Psoas muscle (tissue), 7 donors: ENCODE measurements at regions not wholly inside any gene's neighbourhood (a gene's known extent, or its start where the extent isn't known, plus 50 kb on each side); places are given as distances from the start of the nearest gene placed in this dataset.

Experiments
- ATAC-seq, 4 donors: fragments of 200-7000 bp; cut with Tn5 transposase; one replicate each; pipeline ENCODE4 v1.9.1; 2020; ENCODE audit warnings: moderate library complexity in 3 of 4, mild to moderate bottlenecking in 2 of 4
- DNase-seq, 2 donors: peaks; one replicate each; pipeline ENCODE4 v3.0.0-alpha.2; 2020
- H3K27ac ChIP-seq: fragments of 200-600 bp; one replicate; pipeline ENCODE4 v1.8.0; 2022
- H3K27me3 ChIP-seq, 3 donors: fragments of 200-600 bp in 1 of 3; one replicate each; pipeline versions ENCODE4 v1.6.1 to v1.8.0; 2013 to 2022; ENCODE audit warnings: low read length in 2 of 3, mild to moderate bottlenecking in 2 of 3, moderate library complexity in 1 of 3; ENCODE audit not compliant: insufficient read depth in 3 of 3
- H3K36me3 ChIP-seq, 2 donors: fragments of 200-600 bp in 1 of 2; one replicate each; pipeline versions ENCODE4 v1.6.1 to v1.8.0; 2013 to 2022; ENCODE audit warnings: low read depth in 1 of 2, mild to moderate bottlenecking in 1 of 2, moderate library complexity in 1 of 2; ENCODE audit not compliant: insufficient read depth in 1 of 2
- H3K4me1 ChIP-seq: fragments of 200-600 bp; one replicate; pipeline ENCODE4 v1.8.0; 2022
- H3K4me3 ChIP-seq: fragments of 200-600 bp; one replicate; pipeline ENCODE4 v1.8.0; 2022; ENCODE audit warnings: mild to moderate bottlenecking
- H3K9me3 ChIP-seq: fragments of 200-600 bp; one replicate; pipeline ENCODE4 v1.8.0; 2022
- CTCF ChIP-seq: fragments of 200-600 bp; IDR thresholded peaks from one replicate; pipeline ENCODE4 v1.8.0; 2022; ENCODE audit warnings: antibody characterized with exemption
- WGBS, 3 donors: extraction: QIAGEN DNeasy Blood & Tissue Kit; methylation state at CpG; one replicate each; pipeline versions ENCODE4 v1.1.6 to v1.1.7; 2013; 5-methylcytosine and 5-hydroxymethylcytosine counted together
- intact Hi-C, 2 donors: fragments of 100-400 bp; cut with DNase I; formaldehyde crosslinking; loops; one replicate each; pipeline versions ENCODE4 v1.11.0 to v1.14.2; 2022
- donor health status: healthy with polysubstance abuse.
- donor health status: DM: no; HTN: no; CAD: no; lungs with moderate emphysema.
- donor health status: Bipolar disorder and iron deficiency.
- donor health status: healthy.
- donor health status: DM: yes; HTN: yes; CAD: no.
- donor health status: DM: no; HTN: no; CAD: no.
- donor health status: DM: yes; HTN: yes; CAD: no.

GRCh38 chr13:78084401-78084800, 165.8 kb upstream of the EDNRB start:
- Histone ChIP-seq H3K4me3 (no peak overlapping the region), H3K4me1 (no peaks in the 10 kb centered on the region), H3K27ac (no peak overlapping the region), H3K27me3 (no peaks in the 10 kb centered on the region), H3K9me3 (peaks cover 8% of the 10 kb centered on the region), H3K36me3 (no peaks in the 10 kb centered on the region)
- ATAC-seq = no peak
- TF ChIP-seq CTCF = no peak
- DNase-seq = no peak
- WGBS, 3 donors = 63 to 77% (median 69%) methylated on average over 1 of the region's 1 CpG
- intact Hi-C loops = no loop called here

- ATAC-seq = no peak
- Histone ChIP-seq H3K36me3 (no peaks in the 10 kb centered on the region), H3K27ac (no peak overlapping the region), H3K27me3 (no peaks in the 10 kb centered on the region), H3K9me3 (peaks cover 8% of the 10 kb centered on the region), H3K4me3 (no peak overlapping the region), H3K4me1 (no peaks in the 10 kb centered on the region)
- no peak for DNase-seq
- TF ChIP-seq CTCF = no peak
- intact Hi-C loops = no loop called here
- 63 to 65% (median 63%) methylated on average over 3 of the region's 3 CpGs for WGBS, 3 donors
Measured at GRCh38 chr13:78078168-78078567, 159.5 kb upstream of the EDNRB start.

GRCh38 chr13:78067290-78067689, 148.7 kb upstream of the EDNRB start:
- no peaks in the 10 kb centered on the region for H3K4me1 ChIP-seq
- intact Hi-C loops = no loop called here
- TF ChIP-seq CTCF = no peak
- ATAC-seq (no peak), DNase-seq (no peak)
- no peak overlapping the region for H3K27ac ChIP-seq
- no peaks in the 10 kb centered on the region for H3K9me3 ChIP-seq
- no peaks in the 10 kb centered on the region for H3K27me3 ChIP-seq
- WGBS, 3 donors = 85 to 96% (median 90%) methylated on average over 1 of the region's 1 CpG
- no peaks in the 10 kb centered on the region for H3K36me3 ChIP-seq
- H3K4me3 ChIP-seq = no peak overlapping the region

GRCh38 chr13:78065141-78065540, 146.5 kb upstream of the EDNRB start:
- no peaks in the 10 kb centered on the region for H3K4me1 ChIP-seq
- ATAC-seq (no peak), DNase-seq (no peak)
- intact Hi-C loops = no loop called here
- H3K27me3 ChIP-seq = no peaks in the 10 kb centered on the region
- H3K27ac ChIP-seq = no peak overlapping the region
- no peaks in the 10 kb centered on the region for H3K9me3 ChIP-seq
- no peaks in the 10 kb centered on the region for H3K36me3 ChIP-seq
- no peak for TF ChIP-seq CTCF
- 76 to 78% (median 78%) methylated on average over 3 of the region's 3 CpGs for WGBS, 3 donors
- H3K4me3 ChIP-seq = no peak overlapping the region

GRCh38 chr13:78061806-78062205, 143.2 kb upstream of the EDNRB start:
- no peaks in the 10 kb centered on the region for H3K9me3 ChIP-seq
- H3K27ac ChIP-seq = no peak overlapping the region
- TF ChIP-seq CTCF = no peak
- DNase-seq = no peak
- intact Hi-C loops = no loop called here
- no peaks in the 10 kb centered on the region for H3K4me1 ChIP-seq
- H3K4me3 ChIP-seq = no peak overlapping the region
- H3K27me3 ChIP-seq = no peaks in the 10 kb centered on the region
- H3K36me3 ChIP-seq = no peaks in the 10 kb centered on the region
- ATAC-seq = no peak
- WGBS, 3 donors = 86 to 96% (median 88%) methylated on average over 5 of the region's 5 CpGs
